Hindlimb muscle (tissue), 1 donor: ENCODE measurements at regions not wholly inside any gene's neighbourhood (a gene's known extent, or its start where the extent isn't known, plus 50 kb on each side); places are given as distances from the start of the nearest gene placed in this dataset.
"Not testable (repeated sequence)": the region's sequence is repeated elsewhere in the genome, so short reads cannot be mapped to it uniquely, and the experiment has no call there.

Experiments used
- DNase-seq: peaks from one replicate; pipeline ENCODE4 v3.0.0-alpha.2; 2013

DNA sequence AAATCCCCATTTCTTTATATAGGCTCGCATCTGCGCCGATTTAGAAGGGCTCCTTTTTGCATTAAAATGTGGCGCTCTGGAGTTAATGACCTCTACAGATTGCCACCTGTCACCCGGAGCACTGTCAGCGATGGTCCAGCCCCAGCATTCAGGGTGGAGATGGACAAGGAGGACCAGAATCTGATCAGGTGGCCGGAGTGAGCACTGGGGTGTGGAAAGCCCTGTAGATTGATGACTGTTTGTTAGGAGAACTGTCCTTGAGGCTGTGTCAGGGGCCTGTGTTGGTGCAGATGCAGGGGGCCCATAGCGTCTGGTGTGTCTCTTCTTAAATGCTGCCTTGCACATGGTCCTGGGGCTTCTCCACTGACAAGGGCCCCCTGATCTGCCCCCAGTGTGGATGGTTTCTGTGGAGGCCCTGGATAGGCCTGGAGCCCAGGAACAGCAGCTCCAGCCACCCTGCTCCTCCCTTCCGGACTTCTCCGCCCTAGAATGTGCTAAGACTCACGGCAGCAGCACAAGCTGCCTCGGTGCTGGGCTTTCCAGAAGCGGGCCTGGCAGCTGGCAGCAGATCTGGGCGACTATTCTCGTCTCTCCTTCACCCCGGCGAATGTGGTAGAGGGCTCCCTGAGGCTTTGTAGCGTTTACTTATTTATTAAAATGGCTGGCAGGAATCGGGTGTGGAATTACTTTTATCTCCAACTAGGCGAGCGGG, 1333.3 kb downstream of the BRD1 start:
- no peak for DNase-seq

DNA sequence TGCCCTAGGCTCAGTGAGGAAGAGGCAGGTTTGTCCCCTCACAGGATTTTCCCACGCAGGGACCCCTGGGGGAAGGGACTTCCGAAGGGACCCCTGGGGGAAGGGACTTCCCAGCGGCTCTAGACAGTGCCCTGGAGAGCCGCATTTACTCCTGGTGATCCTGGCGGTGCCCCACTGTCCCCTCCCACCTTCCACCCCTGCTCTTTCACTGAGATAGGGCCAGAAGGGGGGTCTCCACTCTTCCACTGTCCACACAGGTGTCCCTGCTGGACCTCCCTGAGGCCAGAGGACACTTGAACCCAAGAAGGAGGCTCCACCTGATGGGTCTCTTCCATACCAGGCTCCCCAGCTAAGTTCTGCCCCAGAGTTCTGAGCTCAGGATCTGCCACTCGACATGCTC, 1333.9 kb downstream of the BRD1 start:
- DNase-seq = no peak

DNA sequence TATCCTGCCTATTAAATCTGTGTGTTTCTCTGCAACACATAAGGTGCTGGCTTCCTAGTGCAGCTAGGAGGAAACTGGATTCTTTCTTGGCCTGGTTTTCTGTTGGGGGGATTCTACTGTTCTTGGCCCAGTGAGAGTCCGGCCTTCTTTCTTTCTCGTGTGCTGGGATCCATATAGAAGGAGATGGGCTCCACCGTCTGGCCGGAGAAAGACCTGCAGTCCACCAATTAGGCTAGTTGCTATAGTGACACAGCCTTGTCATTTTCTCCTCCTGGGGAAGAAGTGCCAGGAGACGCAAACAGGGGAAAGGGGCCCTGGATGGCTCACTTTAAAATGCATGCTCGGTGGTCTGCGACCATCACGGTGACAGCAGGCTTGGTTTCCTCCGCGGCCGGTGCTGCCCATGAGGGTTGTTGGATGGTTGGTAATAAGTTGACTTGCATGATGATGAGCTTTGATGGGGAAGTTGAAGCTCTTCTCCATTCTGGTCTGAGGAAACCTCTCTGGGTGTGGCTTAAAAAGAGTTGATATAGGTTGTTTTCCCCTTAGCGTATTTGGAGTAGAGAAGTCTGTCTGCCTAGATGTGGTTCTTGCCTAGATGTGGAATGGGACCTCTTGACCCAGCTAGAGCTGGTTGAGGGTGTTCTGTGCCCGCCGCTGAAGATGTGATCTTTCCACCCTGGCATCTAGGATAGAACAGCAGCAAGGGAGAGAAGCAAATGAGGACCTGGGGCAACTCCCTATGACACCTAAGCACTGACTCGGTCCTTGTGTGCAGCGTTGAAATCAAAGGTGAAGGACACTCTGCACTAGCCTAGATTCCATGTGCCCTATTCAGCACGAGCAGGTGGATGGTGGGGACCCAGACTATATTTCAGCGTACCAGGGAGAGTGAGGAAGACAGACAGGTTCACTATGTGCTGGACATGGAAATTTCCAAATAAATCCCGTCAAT, 1335.0 kb downstream of the BRD1 start:
- DNase-seq = peak; percentile 83

DNA sequence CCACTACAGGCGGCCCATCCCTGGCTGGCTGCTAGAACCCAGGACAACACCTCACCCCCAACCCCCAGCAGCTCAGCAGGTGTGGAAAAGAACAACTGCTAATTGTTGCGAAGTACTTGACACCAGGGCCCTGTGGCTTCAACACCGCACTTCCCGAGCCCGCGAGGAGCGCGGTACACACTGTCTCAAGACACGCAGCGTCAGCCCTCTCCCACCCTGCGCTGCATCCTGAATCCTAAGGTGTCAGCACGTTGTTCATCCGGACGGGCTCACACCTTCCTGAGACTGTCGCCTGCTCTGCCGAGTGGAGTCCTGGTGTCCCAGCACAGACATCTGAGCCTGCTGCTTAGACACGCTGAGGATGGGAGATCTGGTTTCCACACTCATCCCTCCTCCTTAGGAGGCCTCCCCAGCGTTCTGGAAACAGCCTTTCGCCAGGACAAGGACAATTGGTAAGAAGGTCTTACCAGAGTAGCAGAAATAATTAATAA, 1336.2 kb downstream of the BRD1 start:
- no peak for DNase-seq

DNA sequence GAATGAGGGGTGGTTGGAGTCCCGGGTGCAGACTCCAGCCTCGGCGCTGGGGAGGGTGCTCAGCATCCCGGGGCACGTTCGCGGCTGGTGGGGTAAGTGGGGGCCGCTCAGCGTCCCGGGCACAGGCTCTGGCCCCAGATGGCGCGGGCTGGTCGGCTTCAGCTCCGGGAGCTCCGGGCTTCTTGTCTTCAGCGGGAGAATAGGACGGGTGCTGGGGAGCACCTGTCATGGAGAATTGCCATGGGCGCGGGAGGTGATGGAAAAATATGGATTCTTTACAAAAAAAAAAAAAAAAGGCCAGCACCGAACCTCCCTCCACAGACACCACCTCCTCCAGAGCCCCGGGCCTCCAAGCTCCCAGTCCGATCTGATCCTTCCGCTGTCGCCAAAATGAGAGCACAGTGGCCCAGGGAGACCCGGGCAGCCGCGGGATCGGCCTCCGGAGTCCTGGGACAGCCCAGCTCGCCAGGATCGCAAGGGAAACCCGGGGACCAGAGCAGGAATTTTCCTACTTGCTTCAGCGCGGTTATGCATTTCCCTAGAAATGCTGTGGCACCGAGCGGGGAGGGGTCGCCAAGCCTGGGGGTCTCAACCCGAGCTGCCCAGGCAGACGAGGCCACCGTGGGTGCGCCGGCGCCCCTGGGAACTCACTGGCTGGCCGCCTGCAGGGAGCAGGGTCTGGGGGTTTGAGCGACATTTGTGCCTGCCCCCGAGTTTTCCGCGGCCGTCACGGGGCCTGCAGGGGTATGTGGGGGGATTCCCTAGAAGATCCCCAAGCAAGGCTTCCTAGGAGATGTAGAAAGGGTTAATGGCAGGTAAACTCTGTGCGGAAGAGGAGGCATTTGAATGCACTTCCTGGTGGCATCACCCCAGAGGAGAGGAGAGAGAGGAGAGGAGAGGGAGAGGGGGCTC, 1336.9 kb downstream of the BRD1 start:
- no peak for DNase-seq

GRCh38 chr22:48489551-48490499, 1337.8 kb downstream of the BRD1 start:
- DNase-seq = peak; percentile 32

- no peak for DNase-seq
Observed at GRCh38 chr22:48488611-48489511, 1338.8 kb downstream of the BRD1 start.

- no peak for DNase-seq
Observed at GRCh38 chr22:48488149-48488551, 1339.5 kb downstream of the BRD1 start.

DNA sequence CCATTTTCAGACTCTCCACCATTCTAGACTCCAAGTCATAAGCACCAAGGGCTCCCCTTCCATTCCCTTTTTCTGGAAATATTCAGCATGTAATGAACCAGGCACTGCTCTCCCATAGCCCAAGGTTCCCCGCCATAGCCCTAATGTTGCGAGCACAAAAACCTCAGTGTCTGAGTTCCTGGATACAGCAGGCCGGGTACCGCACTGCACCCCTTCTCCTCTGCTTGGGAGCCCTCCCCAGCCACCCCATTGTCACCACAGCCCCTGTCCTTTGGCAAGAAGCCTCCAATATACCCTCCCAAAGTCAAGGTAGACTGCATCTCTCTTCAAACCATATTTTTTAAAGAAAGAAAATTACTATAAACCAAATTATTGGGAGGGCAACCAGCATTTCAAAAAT, 1341.1 kb downstream of the BRD1 start:
- no peak for DNase-seq

DNA sequence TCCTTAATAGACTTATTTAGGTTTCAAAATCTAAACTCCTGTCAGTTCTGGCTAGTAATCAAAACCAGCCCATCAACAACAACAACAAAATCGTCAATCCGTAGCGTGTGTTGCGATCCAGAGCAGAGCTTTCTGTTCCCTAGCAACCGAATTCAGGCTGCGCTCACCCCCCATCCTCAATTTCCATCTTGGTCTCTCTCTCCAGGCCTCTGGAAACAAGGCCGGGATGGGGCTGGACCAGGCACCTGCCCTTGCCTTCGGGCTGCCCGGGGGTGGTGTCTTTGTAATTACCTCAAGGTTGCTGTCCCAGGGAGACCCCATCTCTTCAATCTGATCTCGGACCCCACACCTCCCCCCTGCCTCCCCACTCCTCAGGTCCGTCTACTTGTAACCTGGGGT, 1341.5 kb downstream of the BRD1 start:
- DNase-seq = no peak

DNA sequence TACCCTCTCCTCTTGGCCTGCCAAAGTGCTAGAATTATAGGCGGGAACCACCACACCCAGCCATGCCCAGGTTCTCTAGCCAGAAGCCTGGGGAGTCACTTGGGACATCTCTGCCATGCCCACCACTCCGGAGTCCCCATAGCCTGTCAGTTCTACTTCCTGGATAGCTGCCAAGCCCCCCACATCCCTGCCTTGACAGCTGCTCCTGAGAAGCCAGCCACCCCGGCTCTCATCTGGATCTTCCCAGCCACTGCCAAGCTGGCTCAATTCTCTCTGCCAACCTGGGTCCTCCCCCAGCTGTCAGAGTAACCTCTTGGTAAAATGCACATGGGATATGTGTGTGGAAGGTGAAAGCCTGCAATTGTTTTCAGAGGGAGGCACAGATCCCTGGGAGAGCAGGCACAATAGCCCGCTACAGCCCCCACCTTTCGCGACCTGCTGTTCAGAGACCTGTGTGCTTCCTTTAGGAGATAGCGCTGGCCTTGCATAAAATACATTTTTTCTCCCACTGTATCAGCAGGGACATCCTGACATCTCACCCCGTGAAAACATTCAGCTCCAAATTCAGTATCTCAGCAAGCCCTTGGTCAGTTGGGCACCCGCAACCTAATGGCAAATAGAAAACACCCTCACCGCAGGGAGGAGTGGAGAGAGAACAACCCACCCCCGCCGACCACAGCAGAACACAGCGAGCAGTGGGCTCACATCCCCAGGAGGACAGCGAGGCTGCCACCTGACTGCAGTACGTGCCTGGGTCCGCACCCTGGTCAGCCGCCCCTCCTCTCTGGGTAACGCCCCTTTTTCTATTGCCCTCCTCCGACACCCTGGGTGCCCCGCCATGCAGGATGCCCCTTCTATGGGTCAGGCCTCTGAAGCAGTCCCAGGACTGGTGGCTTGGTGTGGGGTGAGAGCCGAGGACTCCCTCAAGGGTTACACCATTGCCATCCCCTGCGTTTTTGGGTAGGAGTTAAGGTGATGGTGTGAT, 1342.2 kb downstream of the BRD1 start:
- no peak for DNase-seq

GRCh38 chr22:48483764-48484528, 1343.7 kb downstream of the BRD1 start:
- DNase-seq = no peak

GRCh38 chr22:48482771-48483170, 1344.9 kb downstream of the BRD1 start:
- no peak for DNase-seq

DNA sequence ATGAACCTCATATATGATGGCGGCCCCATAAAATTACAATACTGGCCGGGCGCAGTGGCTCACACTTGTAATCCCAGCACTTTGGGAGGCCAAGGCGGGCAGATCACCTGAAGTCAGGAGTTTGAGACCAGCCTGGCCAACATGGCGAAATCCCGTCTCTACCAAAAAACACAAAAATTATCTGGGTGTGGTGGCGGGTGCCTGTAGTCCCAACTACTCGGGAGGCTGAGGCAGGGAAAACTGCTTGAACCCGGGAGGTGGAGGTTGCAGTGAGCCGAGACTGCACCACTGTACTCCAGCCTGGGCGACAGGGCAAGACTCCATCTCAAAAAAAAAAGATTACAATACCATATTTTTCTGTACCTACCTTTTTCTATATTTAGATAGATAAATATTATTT, 1345.5 kb downstream of the BRD1 start:
- not testable (repeated sequence) for DNase-seq

- DNase-seq = no peak
Observed at GRCh38 chr22:48481748-48482147, 1345.9 kb downstream of the BRD1 start.

GRCh38 chr22:48478529-48479265, 1349.0 kb downstream of the BRD1 start:
- DNase-seq = no peak

DNA sequence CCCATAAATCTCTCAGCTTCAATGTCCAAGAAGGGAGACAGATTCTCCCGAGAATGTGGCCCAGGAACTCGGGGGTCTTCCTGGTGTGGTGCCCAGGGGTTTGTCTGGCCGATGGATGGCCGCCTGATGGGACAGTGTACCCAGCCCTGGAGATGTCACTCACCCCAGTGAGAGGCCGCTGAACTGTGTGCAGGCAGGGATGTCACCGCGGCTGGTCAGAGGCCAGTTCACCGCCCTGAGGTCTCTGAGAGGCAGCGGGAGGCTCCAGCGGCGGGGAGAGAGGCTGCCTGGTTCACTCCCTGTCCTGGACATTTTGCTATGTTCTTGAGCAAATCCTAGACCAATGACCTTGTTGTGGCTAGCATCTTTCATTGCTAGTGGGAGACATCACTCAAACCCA, 1349.5 kb downstream of the BRD1 start:
- no peak for DNase-seq
